ENCODE measurements at regions not wholly inside any gene's neighbourhood (a gene's known extent, or its start where the extent isn't known, plus 50 kb on each side); places are given as distances from the start of the nearest gene placed in this dataset.

GRCh38 chrX:42269186-42269585 is 345.8 kb upstream of the CASK start:
- POLR2A ChIA-PET (ENCODE audit: low non-redundant PET): no interaction called here
- Histone ChIP-seq H3K36me3 (ENCODE audit: insufficient read depth, low read length, poor library complexity, severe bottlenecking) (no peaks in the 10 kb centered on the region), H3K27me3 (replicated peaks; ENCODE audit: insufficient read depth, low read depth, low read length, poor library complexity) (no peaks in the 10 kb centered on the region), H3K27ac (ENCODE audit: low read depth, low read length, poor library complexity, severe bottlenecking) (no peak overlapping the region), H3K4me3 (ENCODE audit: low read depth, low read length, poor library complexity, severe bottlenecking) (no peak overlapping the region), H3K9me3 (ENCODE audit: low read depth, low read length, poor library complexity, severe bottlenecking) (no peaks in the 10 kb centered on the region), H3K4me1 (ENCODE audit: insufficient read depth, low read length, poor library complexity, severe bottlenecking) (no peaks in the 10 kb centered on the region)
- no TSS peak for BruUV-seq (replicated peaks)
- CTCF ChIA-PET: no interaction called here
- intact Hi-C loops (cut with micrococcal nuclease; ENCODE audit: unreplicated experiment): no loop called here
- TF ChIP-seq, protein P1, sequence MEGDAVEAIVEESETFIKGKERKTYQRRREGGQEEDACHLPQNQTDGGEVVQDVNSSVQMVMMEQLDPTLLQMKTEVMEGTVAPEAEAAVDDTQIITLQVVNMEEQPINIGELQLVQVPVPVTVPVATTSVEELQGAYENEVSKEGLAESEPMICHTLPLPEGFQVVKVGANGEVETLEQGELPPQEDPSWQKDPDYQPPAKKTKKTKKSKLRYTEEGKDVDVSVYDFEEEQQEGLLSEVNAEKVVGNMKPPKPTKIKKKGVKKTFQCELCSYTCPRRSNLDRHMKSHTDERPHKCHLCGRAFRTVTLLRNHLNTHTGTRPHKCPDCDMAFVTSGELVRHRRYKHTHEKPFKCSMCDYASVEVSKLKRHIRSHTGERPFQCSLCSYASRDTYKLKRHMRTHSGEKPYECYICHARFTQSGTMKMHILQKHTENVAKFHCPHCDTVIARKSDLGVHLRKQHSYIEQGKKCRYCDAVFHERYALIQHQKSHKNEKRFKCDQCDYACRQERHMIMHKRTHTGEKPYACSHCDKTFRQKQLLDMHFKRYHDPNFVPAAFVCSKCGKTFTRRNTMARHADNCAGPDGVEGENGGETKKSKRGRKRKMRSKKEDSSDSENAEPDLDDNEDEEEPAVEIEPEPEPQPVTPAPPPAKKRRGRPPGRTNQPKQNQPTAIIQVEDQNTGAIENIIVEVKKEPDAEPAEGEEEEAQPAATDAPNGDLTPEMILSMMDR (conservative IDR thresholded peaks at IDR 0.05; ENCODE audit: low read depth, low read length): no peak
- no peak for TF ChIP-seq EZH2 (IDR thresholded peaks at IDR 0.05; ENCODE audit: borderline replicate concordance, low read depth, low read length, poor library complexity, severe bottlenecking)
- no peak for DNase-seq (ENCODE audit: low spot score)

DNA sequence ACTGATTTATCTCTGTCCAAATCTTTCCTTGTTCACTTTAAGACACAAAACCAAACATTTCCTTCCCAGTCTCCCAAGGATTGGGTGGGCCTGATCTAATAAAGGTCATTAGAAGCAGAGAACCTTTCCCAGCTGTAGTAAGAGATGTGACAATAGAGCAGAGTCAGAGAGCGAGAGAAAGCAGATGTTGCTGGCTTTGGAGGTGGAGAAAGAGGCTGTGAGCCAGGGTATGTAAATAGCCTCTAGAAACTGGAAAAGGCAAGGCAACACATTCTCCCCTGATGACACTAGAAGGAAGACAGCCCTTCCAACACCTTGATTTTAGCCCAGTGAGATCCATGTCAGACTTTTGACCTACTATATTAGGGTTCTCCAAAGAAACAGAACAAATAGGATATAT is 337.5 kb upstream of the CASK start:
- no peak overlapping the region for H3K4me3 ChIP-seq (ENCODE audit: low read depth, low read length, poor library complexity, severe bottlenecking)
- no peak for DNase-seq (ENCODE audit: low spot score)
- no peaks in the 10 kb centered on the region for H3K36me3 ChIP-seq (ENCODE audit: insufficient read depth, low read length, poor library complexity, severe bottlenecking)
- H3K27me3 ChIP-seq (replicated peaks; ENCODE audit: insufficient read depth, low read depth, low read length, poor library complexity): no peaks in the 10 kb centered on the region
- H3K27ac ChIP-seq (ENCODE audit: low read depth, low read length, poor library complexity, severe bottlenecking): no peak overlapping the region
- no peaks in the 10 kb centered on the region for H3K9me3 ChIP-seq (ENCODE audit: low read depth, low read length, poor library complexity, severe bottlenecking)
- ChIA-PET POLR2A (ENCODE audit: low non-redundant PET) (no interaction called here), CTCF (no interaction called here)
- TF ChIP-seq, protein P1 (conservative IDR thresholded peaks at IDR 0.05; ENCODE audit: low read depth, low read length): no peak
- TF ChIP-seq EZH2 (IDR thresholded peaks at IDR 0.05; ENCODE audit: borderline replicate concordance, low read depth, low read length, poor library complexity, severe bottlenecking): no peak
- intact Hi-C loops (cut with micrococcal nuclease; ENCODE audit: unreplicated experiment): no loop called here
- no TSS peak for BruUV-seq (replicated peaks)
- H3K4me1 ChIP-seq (ENCODE audit: insufficient read depth, low read length, poor library complexity, severe bottlenecking): no peaks in the 10 kb centered on the region

DNA sequence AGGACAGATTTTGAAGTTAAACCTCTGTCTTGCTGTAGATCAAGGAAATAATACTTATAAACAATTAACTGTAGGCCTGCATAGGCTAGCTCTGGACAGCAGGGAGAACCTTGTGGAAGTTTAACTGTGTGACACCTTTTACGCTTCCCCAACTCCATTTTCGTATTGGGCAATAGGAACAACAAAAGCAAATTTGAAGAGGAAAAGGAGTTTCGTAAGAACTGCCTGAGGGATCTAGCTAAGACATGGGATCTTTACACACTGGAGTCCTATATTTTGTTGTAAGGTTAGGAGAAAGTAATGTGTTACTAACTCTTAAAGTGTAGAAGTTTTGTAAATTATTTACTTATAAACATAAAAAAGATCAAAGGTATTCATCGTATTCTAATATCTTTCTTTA is 324.9 kb upstream of the CASK start:
- Histone ChIP-seq H3K27ac (ENCODE audit: low read depth, low read length, poor library complexity, severe bottlenecking) (no peak overlapping the region), H3K4me1 (ENCODE audit: insufficient read depth, low read length, poor library complexity, severe bottlenecking) (no peaks in the 10 kb centered on the region), H3K27me3 (replicated peaks; ENCODE audit: insufficient read depth, low read depth, low read length, poor library complexity) (no peaks in the 10 kb centered on the region), H3K9me3 (ENCODE audit: low read depth, low read length, poor library complexity, severe bottlenecking) (no peaks in the 10 kb centered on the region), H3K4me3 (ENCODE audit: low read depth, low read length, poor library complexity, severe bottlenecking) (no peak overlapping the region), H3K36me3 (ENCODE audit: insufficient read depth, low read length, poor library complexity, severe bottlenecking) (no peaks in the 10 kb centered on the region)
- TF ChIP-seq, protein P1 (conservative IDR thresholded peaks at IDR 0.05; ENCODE audit: low read depth, low read length): no peak
- TF ChIP-seq EZH2 (IDR thresholded peaks at IDR 0.05; ENCODE audit: borderline replicate concordance, low read depth, low read length, poor library complexity, severe bottlenecking): no peak
- DNase-seq (ENCODE audit: low spot score): no peak
- ChIA-PET CTCF (no interaction called here), POLR2A (ENCODE audit: low non-redundant PET) (no interaction called here)
- BruUV-seq (replicated peaks): no TSS peak
- intact Hi-C loops (cut with micrococcal nuclease; ENCODE audit: unreplicated experiment): loop anchor here (10.0 kb wide), 1 partner anchor 67 kb away; no protein-coding TSS in a partner anchor

All from A673 (cell line).